GM18867 (cell line): ENCODE measurements at regions not wholly inside any gene's neighbourhood (a gene's known extent, or its start where the extent isn't known, plus 50 kb on each side); places are given as distances from the start of the nearest gene placed in this dataset.

ENCODE experiments used
- ATAC-seq: cut with Tn5 transposase; IDR thresholded peaks from one replicate; pipeline ENCODE4 v1.9.1; 2021; ENCODE audit warnings: mild to moderate bottlenecking, moderate library complexity; ENCODE audit not compliant: unreplicated experiment

DNA sequence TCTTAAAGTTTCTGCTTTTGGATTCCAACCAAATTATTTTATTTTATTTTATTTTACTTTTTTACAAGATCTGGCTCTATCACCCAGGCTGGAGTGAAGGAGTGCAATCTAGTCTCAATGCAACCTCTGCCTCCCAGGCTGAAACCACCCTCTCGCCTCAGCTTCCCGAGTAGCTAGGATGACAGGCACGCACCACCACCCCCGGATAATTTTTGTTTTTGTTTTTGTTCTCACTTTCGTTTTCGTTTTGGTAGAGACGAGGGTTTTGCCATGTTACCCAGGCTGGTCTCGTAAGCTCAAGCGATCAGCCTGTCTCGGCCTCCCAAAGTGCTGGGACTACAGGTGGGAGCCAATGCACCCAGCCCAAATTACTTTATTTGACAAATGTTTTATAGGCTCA is 219.8 kb downstream of the ETS1 start:
- ATAC-seq, result peak; percentile 84

DNA sequence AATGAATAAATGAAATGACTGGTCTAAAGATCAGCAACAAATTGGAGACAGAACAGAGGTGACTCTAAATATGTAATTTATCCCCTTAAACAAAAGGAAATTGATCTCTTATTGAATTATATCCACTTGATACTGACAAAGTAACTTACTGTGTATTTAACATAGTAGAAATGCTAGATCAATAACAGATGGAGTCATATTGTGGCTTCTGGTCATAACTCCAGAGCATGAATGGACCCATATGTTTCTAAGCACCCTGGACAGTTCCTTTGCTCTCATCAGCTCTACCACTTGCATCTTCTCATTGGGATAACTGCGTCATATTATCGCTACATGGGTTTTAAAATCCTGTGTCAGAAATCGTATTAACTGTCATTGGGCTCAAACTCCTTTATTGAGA is 222.3 kb downstream of the ETS1 start:
- ATAC-seq, result no peak

DNA sequence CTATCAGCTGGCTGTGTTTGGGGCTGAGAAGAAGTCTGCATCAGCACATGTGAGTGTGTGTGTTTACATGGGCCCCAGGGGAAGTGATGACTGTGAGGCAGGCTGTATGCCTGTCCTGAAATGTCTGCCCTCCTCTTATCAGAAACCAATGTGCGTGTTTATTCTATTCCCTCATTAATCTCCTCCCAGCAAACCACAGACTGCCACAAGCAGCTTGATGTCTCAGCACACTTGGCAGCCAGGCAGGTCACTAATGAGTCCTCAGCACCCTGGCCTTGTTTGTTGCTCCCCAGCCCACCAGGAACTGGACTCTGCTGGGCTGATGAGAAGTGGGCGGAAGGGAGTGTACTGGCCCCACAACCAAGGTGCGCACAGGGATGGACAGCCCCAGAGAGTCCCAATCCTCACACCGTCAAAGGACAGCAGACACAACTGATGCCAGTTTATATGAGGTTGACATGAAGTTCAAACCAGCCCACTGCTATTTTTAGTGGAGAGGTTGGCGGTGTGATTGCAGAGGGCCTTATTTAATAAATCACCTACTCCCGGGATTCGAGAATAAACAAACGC is 225.8 kb downstream of the ETS1 start:
- no peak for ATAC-seq

DNA sequence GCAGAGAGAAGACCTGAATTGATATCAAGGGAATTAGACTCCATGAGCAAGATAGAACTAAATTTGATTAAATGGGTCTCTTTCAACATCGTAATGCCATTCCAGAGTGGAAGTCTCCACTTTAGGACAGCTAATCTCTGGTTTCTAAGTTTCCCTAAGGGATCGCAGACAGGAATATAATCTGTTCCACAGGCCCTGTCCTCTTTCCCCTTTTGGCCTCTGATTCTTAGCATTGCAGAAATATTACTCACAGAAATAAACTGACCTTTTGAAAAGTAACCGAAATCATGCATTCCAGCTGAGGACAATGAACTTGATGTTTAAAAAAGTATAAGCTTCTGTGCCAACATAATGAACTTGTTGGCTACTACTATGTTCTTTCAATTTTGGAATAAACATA is 227.8 kb downstream of the ETS1 start:
- no peak for ATAC-seq

DNA sequence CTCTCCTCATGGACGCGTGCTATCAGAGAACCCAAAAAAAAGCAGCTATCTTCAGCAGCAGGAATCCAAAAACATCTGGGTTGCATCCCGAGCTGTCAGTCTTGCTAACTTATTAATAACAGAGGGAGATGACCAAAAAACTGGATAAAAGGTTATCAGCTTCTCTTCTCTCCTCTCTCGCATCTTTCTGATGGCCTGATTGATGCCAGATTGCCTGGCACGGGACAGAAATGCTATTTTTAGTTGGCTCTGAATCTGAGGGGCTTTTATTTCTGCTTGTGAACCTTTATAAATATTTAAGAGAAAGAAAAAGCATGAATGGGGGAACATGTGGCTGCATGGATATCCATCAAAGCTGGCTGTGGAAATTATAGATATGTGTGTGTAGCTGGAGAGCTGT is 230.3 kb downstream of the ETS1 start:
- no peak for ATAC-seq

DNA sequence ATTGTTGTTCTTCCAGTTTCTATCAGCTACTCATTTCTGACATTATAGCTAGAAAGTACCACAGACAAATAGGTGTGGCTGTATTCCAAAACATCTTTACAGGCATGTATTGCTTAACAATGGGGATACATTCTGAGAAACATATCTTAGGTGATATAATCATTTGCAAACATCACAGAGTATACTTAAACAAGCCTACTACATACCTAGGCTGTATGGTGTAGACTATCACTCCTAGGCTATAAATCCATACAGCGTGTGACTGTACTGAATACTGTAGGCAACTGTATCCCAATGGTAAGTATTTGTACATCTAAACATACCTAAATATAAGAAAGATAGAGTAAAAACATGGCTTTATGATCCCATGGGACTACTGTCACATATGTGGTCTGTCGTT is 231.8 kb downstream of the ETS1 start:
- no peak for ATAC-seq

DNA sequence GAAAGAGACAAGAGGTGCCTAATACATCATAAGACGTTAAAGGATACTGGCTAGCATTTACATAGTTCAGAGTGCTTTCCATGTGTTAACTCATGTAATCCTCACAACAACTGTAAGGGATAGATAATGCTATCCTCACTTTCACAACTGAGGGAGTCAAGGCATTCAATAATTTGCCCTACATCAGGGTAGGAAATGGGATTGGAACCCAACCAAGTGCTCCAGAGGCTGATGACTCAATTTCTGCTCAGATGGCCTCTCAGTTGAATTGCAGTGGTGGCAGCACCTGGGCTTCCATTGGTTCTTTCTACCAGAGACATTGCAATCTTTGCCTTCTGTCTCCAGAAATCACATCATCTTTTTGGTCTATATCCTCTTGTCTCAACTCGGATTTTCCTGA is 232.9 kb downstream of the ETS1 start:
- ATAC-seq, result no peak

DNA sequence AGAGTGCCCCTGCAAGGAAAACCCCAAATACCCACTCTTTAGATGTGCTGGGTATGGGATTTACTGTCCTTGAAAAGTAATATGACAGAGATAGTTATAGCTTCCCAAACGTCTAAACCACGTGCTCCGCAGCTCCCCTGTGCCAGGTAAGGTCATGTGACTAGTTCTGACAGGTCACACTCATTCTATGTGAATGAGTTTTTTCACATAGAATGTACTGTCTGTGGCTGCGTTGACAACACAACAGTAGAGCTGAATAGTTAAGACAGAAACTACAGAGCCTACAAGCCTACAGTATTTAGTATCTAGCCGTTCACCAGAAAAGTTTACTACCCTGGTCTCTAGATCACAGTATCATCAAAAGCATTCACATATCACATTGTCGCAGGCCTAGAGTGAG is 236.2 kb downstream of the ETS1 start:
- ATAC-seq, result no peak

DNA sequence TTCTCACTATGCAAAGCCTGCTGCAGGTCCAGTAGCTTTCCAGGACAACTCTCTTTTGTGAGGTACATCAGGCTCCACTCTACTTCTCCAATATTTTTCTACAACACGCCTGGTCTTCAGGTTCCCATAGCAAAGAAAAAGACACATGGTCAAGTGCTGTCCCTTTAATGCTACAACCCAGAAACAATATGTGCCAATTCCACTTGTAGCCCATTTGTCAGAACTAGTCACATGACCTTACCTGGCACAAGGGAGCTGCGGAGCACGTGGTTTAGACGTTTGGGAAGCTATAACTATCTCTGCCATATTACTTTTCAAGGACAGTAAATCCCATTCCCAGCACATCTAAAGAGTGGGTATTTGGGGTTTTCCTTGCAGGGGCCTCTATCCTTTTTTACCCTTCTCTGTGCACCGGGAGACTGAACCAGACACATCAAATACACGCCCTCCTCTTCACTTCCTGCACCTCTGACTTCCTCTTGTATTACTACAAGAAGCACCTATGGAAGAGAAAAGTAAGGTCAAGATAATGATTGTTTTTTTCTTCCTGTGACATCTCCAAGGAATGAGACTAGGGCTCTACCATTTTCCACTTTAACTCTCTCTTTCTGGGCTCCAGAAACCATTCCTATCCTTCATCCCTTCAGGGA is 237.6 kb downstream of the ETS1 start:
- ATAC-seq, result no peak

DNA sequence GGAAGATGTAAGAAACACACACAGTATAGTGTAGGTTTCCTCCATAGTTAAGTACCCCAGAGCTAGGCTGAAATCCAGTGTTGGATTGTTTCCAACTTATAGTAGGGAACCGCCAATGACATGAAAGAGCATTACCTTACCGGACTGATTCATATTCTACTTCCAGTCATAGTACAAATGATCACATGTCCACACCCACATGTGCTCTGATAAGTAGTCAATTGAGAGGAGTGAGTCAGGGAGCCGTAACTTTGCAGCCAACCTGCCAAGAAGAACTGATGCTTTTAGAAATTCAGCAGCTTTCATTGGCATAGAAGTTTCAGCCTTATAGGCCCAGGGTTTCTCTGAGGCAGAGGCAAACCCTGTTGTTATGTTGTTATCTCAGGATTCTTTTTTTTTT is 240.6 kb downstream of the ETS1 start:
- ATAC-seq, result no peak

DNA sequence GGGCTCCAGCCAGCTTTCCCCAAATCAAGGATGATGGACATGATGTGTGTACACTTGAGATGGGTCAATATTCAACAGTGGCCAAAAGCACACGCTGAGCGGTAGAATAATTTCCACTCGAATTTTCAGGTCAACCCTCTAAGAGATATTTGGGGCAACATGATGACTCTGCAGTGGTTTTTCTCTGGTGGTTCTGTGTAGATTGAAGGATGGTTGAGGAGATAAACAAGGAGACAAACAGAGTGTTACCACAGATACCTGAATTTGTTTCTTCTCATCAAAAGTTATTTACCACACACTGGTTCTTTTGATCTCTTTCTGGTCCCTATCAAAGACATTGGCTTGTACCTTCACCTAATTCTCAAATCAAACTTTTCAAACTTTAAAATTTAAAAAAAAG is 242.0 kb downstream of the ETS1 start:
- ATAC-seq, result no peak

DNA sequence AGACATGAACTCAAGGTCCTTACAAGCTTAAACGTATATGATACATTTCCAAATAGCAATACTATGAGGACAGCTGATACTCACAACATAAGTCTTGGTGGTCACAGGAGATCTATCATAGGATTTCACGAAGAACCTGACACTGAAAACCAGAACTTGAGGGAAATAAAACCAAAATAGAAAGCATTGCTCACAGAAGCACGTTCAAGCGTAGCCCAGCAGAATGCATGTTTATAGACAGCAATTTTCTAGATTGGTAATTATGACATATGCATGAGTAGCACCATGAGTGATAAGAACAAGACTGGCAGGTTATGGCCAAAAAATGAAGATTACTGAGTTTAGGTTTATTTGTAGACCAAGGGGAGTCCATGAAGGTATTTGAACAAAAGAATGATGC is 243.5 kb downstream of the ETS1 start:
- no peak for ATAC-seq

DNA sequence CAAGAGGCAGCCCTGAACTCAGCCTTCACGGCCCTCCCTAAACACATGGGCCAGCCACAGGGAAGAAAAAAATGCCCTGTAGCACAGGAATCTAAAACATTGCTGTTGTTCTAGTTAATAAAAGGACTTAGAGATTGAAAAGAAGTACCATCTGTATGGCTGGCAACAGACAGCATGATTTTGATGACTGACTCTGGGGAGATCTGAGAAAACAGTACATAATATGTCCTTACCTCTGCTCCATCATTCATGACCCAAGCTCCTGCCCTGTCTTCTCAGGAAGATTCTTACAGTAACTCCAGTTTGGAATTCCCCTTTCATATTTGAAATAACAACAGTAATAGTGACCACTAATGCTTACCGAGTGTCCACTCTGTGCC is 244.2 kb downstream of the ETS1 start:
- peak; percentile 24 for ATAC-seq

DNA sequence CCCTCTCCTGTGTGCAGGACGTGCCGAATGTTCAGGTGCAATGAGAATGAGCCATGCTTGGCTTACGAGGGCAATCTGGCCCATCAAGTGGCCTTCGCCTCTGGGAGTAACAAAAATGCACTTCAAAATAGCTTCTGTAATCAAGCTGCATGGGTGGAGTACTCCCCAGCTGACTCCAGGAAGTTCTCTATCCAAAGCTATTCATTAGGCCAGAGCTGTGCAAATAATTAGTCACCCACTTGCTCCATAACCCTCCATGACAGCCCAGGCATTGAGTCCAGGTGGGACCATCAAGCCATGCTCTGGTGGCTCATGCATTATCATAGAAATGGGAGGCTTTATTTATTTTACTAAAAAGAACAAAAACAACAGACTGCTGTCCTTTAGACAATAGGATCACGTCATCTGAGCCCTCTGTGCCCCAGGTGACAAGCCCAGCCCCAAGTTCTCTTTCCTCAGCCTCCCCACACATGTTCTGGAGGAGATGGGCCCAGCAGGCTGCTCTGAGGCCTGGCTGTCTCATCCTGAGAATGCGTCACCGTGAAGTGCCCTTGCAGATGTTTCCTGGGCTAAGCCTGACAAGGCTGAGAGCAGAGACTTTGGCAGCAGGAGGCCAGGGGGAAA is 244.7 kb downstream of the ETS1 start:
- ATAC-seq, result peak; percentile 88

DNA sequence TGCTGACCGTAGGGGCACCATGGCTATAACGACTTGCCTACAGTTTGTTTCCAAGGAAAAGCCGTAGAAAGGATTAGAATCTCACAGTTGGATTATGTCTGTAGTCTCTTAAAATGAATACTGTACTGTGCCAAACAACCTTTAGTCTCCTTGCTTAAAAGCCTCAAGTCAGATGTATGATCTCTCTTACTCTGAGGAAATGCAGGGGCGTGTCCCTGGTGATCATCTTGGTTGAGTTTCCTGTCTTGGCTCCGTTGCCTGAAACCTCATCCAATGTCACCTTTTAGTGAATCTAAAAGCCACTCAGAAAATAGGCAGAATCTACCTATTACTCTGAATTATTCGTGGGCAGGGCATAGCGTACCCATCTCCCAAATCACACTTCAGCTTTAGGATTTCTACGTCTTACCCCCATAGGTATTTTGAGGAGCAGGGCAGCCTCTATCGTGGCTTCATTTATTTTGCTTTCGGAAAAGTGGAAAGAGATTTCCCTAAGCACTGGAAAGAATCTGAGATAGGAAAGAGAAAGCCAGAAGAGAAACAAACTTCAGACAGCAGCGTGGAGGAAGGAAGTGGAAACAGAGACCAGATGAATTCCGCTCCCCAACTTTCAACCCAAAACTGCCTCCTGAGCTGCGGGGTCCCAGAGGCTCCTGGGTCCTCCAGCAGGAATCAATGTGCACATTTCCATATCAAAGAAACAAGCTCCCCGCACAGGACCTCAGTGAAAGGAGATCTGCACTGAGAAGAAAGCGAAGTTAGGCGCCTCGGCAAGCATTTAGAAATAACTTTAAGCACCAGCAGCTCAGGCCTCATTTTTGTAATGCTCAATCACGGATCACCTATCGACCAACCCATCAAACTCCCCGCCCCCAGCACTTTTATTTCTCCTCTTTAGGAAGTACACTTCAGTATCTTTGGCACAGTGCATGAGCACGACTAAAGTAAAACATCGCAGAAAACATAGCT is 245.8 kb downstream of the ETS1 start:
- no peak for ATAC-seq

DNA sequence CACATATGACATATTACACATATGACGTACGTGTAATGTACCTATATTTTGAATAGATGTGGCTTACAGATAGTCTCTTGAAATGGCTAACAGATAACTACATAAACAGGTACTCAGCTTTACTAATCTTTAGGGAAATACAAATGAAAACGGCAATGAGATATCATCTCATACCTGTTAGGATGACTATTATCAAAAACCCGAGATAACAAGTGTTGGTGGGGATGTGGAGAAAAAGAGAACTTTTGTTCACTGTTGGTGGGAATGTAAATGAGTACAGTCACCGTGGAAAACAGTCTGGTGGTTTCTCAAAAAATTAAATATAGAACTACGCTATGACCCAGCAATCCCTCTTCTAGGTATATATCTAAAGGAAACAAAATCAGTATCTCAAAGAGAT is 247.6 kb downstream of the ETS1 start:
- ATAC-seq, result no peak

DNA sequence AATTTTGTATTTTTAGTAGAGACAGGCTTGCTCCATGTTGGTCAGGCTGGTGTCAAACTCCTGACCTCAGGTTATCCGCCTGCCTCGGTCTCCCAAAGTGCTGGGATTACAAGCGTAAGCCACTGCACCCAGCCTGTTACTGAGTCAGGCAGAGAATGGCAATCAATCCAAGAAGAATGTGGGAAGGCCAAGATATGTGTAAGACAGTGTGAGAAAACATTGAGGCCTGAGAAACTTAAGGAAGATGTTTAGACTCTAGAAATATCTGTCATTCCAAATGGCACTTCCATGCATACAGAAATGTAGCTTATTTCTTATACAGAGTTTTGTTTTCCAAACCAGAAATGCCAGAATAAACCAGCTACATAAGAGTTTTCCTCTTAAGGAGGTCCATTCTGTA is 248.5 kb downstream of the ETS1 start:
- ATAC-seq, result no peak

DNA sequence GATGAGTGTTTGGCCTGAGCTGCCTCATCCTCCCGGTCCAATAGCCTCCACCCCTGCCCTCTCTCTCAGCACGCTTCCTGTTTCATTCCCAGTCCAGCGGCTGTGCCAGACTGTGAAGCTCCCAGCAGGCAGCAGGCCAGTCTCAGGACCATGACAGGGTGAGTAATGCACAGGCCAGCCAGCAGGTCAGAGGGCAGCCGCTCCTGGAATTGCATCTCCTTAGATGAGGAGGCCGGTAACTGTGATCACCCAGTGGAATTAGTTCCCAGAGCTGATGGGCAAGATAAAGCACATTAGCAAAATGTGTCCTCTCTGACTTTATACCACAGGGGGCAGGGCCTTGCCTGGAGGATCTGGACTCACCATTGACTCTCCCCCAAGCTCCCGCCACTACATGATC is 251.2 kb downstream of the ETS1 start:
- no peak for ATAC-seq

DNA sequence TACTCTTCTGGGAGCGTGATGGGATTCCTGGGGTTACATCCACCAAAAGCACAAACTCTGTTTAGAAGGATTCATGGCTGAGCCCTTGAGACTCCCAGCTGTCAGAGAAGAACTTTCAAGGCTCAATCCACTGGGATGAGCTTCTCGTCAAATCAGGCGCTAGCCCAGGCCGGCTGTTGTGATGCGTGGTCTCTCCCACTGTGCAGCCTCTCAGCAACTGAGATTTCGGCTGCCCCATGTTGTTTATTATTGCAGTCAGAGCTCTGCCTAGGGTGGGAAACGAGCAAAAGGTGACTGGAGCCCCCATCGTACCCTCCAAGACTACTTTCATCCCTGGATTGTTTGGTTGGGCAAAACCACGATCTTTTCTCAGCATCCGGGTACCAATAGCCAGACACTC is 251.6 kb downstream of the ETS1 start:
- ATAC-seq, result no peak

DNA sequence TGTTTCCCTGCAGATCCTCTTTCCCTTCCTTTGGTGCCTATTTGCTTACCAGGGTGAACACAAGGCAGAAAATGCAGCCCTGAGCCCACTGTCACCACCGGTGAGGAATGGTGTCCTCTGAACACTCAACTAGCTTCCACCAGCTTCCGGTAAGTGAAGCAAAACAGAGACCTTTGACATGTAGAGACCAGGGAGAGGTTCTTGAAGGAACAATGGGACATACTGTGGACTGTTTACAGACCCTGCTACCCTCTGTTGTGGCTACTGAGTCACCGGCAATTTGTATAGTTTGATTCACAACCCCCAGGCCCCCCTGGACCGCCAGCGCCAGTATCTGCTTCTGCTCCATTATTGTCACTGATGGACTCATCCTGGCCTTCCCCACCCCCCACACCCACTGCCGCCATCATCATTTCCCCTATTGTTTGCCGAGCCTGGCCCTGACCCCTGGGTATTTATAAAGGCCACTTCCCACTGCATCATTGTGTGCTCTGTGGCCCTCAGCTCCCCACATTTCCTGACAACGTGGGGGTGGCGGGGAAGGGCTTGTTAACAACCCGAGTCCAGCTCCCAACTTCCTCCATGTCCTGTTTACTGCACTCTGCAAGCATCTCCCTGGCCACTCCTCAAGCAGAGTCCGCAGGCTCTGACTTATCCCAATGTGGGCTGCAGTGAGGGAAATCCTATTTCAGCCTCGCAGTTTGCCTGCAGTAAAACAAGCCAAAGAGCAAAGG is 252.9 kb downstream of the ETS1 start:
- no peak for ATAC-seq

DNA sequence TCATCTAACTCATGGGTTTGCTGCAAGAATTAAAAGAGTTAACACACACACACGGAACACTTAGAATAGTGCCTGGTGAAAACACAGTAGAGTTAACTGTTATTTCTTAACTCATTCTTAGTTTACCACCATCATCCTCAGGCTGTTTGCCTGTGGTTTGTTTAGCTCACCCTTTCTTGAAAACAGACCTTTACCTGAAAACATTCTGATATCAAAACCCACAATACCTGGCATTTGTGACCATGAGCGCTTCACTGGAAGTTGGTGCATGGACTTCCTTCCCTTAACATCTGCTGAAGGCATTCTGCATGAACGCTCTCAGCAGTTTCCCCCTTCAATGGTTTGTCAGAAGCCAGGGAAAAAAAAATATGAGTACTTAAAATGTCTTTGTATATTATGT is 256.0 kb downstream of the ETS1 start:
- ATAC-seq, result no peak
